K562 (cell line): ENCODE measurements at regions not wholly inside any gene's neighbourhood (a gene's known extent, or its start where the extent isn't known, plus 50 kb on each side); places are given as distances from the start of the nearest gene placed in this dataset.

ENCODE experiments used
- ATAC-seq: fragments of 200-7000 bp; cut with Tn5 transposase; 3 replicates; pipeline ENCODE4 v1.9.1; 2020; ENCODE audit warnings: moderate library complexity
- BruUV-seq: library from RNA; stranded (reverse); fragments of 400-500 nt; replicated peaks from 2 replicates; lab custom pipeline; 2021; lab: Mats Ljungman, UMichigan
- CTCF ChIA-PET: fragments of 300-600 bp; formaldehyde crosslinking; extraction: SDS; loops from one replicate; lab custom pipeline; 2021; ENCODE audit warnings: low intra/inter-chr PET ratio; lab: Yijun Ruan, JAX
- POLR2A ChIA-PET: fragments of 300-600, 350-650 bp; sonication (Branson Sonifier 250); formaldehyde crosslinking; extraction: SDS; loops from one replicate; lab custom pipeline; 2021; ENCODE audit warnings: antibody characterized with exemption, inconsistent platforms; lab: Yijun Ruan, JAX
- DNase-seq, 4 experiments: peaks; one replicate each; pipeline versions ENCODE4 v3.0.0 to v3.0.0-alpha.2; 2011 to 2018; ENCODE audit warnings: low spot score in 3 of 4, mixed read lengths in 3 of 4; ENCODE audit errors: extremely low read depth in 1 of 4
- FAIRE-seq: peaks from 2 replicates; lab custom pipeline; 2011; peaks lifted over from hg19 to GRCh38; lab: Jason Lieb, UNC
- H2AFZ ChIP-seq: 2 replicates; pipeline ENCODE4 v1.6.0; 2011; ENCODE audit warnings: low read depth, low read length, control low read depth, inconsistent platforms
- H3K27ac ChIP-seq: fragments of 200-600 bp; 3 replicates; pipeline ENCODE4 v1.8.0; 2011; ENCODE audit warnings: low read depth, mild to moderate bottlenecking, control low read depth, inconsistent platforms, low read length, moderate library complexity, mixed read lengths; ENCODE audit errors: extremely low read depth
- H3K27me3 ChIP-seq, 2 experiments: fragments of 300-600 bp in 1 of 2; 2 replicates in 1 of 2; 3 replicates in 1 of 2; pipeline versions ENCODE4 v1.6.0 to v1.8.0; 2011; ENCODE audit warnings: inconsistent platforms in 2 of 2, low read length in 2 of 2, mild to moderate bottlenecking in 1 of 2, mixed read lengths in 1 of 2, moderate library complexity in 1 of 2; ENCODE audit not compliant: control insufficient read depth in 2 of 2, insufficient read depth in 2 of 2
- H3K36me3 ChIP-seq: fragments of 300-600 bp; 3 replicates; pipeline ENCODE4 v1.8.0; 2011; ENCODE audit warnings: mild to moderate bottlenecking, low read length, inconsistent platforms; ENCODE audit not compliant: control insufficient read depth, insufficient read depth
- H3K4me1 ChIP-seq, 2 experiments: fragments of 200-600 bp in 1 of 2; replicated peaks in 1 of 2; 2 replicates in 1 of 2; 3 replicates in 1 of 2; pipeline versions ENCODE4 v1.5.1 to v1.8.0; 2011; ENCODE audit warnings: inconsistent platforms in 2 of 2, low read length in 2 of 2, mild to moderate bottlenecking in 1 of 2, mixed read lengths in 1 of 2, moderate library complexity in 1 of 2; ENCODE audit not compliant: control insufficient read depth in 2 of 2, insufficient read depth in 2 of 2
- H3K4me2 ChIP-seq: 2 replicates; pipeline ENCODE4 v1.6.1; 2011; ENCODE audit warnings: low read length, control low read depth, inconsistent platforms, mixed read lengths; ENCODE audit not compliant: insufficient read depth
- H3K4me3 ChIP-seq: fragments of 200-600 bp; sonication (generic), shearing (Covaris generic); 2 replicates; pipeline ENCODE4 v1.5.1; 2016; ENCODE audit warnings: control low read depth, inconsistent platforms
- H3K79me2 ChIP-seq: fragments of 200-600 bp; 3 replicates; pipeline ENCODE4 v1.8.0; 2011; ENCODE audit warnings: low read length, inconsistent platforms; ENCODE audit not compliant: control insufficient read depth, insufficient read depth
- H3K9ac ChIP-seq, 2 experiments: 2 replicates each; pipeline versions ENCODE4 v1.6.0 to v1.6.1; 2011; ENCODE audit warnings: low read depth in 2 of 2, low read length in 2 of 2, control low read depth in 1 of 2, inconsistent platforms in 1 of 2, mild to moderate bottlenecking in 1 of 2, mixed read lengths in 1 of 2; ENCODE audit not compliant: insufficient read depth in 1 of 2
- H3K9me1 ChIP-seq: one replicate; pipeline ENCODE4 v1.6.0; 2011; ENCODE audit warnings: inconsistent platforms, mild to moderate bottlenecking, low read length, moderate library complexity; ENCODE audit not compliant: control insufficient read depth, insufficient read depth
- H3K9me3 ChIP-seq: replicated peaks from 2 replicates; pipeline ENCODE4 v1.5.1; 2011; ENCODE audit warnings: low read depth, low read length, inconsistent platforms; ENCODE audit not compliant: control insufficient read depth, insufficient read depth
- H4K20me1 ChIP-seq: replicated peaks from 2 replicates; pipeline ENCODE4 v1.6.1; 2011; ENCODE audit warnings: low read length, inconsistent platforms, mixed read lengths; ENCODE audit not compliant: control insufficient read depth, insufficient read depth
- CSDE1 ChIP-seq, 2 experiments: fragments of 450-650 bp; IDR thresholded peaks; 2 replicates each; pipeline ENCODE4 v1.6.1; 2016; ENCODE audit warnings: mild to moderate bottlenecking in 1 of 2
- ESRRA ChIP-seq: fragments of 450-650 bp; IDR thresholded peaks from 2 replicates; pipeline ENCODE4 v1.6.1; 2014; ENCODE audit warnings: low read depth, mild to moderate bottlenecking, moderate library complexity, borderline replicate concordance
- HBP1 ChIP-seq: fragments of 450-650 bp; formaldehyde crosslinking; IDR thresholded peaks from 2 replicates; pipeline ENCODE4 v1.4.0; 2022; ENCODE audit warnings: missing genetic modification characterization
- HDAC1 ChIP-seq, 2 experiments: fragments of 450-650 bp; IDR thresholded peaks; 2 replicates each; pipeline ENCODE4 v1.6.1; 2016 to 2017; ENCODE audit warnings: inconsistent platforms in 1 of 2, mild to moderate bottlenecking in 1 of 2, moderate library complexity in 1 of 2
- MAFK ChIP-seq: IDR thresholded peaks from 2 replicates; pipeline ENCODE4 v1.6.1; 2011; ENCODE audit warnings: low read length, improper control_type of control experiment
- MEF2D ChIP-seq: conservative IDR thresholded peaks from 2 replicates; pipeline ENCODE4 v1.6.1; 2016; ENCODE audit warnings: low read depth, missing genetic modification characterization, missing compliant biosample characterization
- NBN ChIP-seq: fragments of 450-650 bp; IDR thresholded peaks from 2 replicates; pipeline ENCODE4 v1.6.1; 2016; ENCODE audit warnings: low read depth, mild to moderate bottlenecking
- PHF21A ChIP-seq: fragments of 450-650 bp; IDR thresholded peaks from 2 replicates; pipeline ENCODE4 v1.6.1; 2017; ENCODE audit warnings: low read depth, borderline replicate concordance
- RNF2 ChIP-seq: sonication (generic); IDR thresholded peaks from 2 replicates; pipeline ENCODE4 v1.6.1; 2016
- SETDB1 ChIP-seq: IDR thresholded peaks from one replicate; pipeline ENCODE4 v1.6.1; 2012; ENCODE audit warnings: low read length, control low read depth, inconsistent platforms
- SMARCC2 ChIP-seq: fragments of 450-650 bp; IDR thresholded peaks from 2 replicates; pipeline ENCODE4 v1.6.1; 2017; ENCODE audit warnings: antibody characterized with exemption, moderate library complexity, mild to moderate bottlenecking, low read depth
- SNIP1 ChIP-seq: fragments of 450-650 bp; IDR thresholded peaks from 2 replicates; pipeline ENCODE4 v1.7.1; 2017; ENCODE audit warnings: low read depth, mild to moderate bottlenecking
- TAF7 ChIP-seq: fragments of 450-650 bp; IDR thresholded peaks from 2 replicates; pipeline ENCODE4 v1.6.1; 2016; ENCODE audit warnings: missing genetic modification characterization, missing compliant biosample characterization
- TAF9B ChIP-seq: fragments of 450-650 bp; IDR thresholded peaks from 2 replicates; pipeline ENCODE4 v1.6.1; 2018; ENCODE audit warnings: mild to moderate bottlenecking; ENCODE audit not compliant: partially characterized antibody
- ZBTB7A ChIP-seq: IDR thresholded peaks from 2 replicates; pipeline ENCODE4 v1.6.1; 2011; ENCODE audit warnings: low read depth, mild to moderate bottlenecking, low read length, moderate library complexity, borderline replicate concordance; ENCODE audit not compliant: control insufficient read depth
- ZC3H4 ChIP-seq: sonication (generic); formaldehyde crosslinking; IDR thresholded peaks from 2 replicates; pipeline ENCODE4 v1.9.0; 2021; ENCODE audit warnings: missing genetic modification reagents, borderline replicate concordance
- ZFX ChIP-seq: sonication (generic); formaldehyde crosslinking; IDR thresholded peaks from 2 replicates; pipeline ENCODE4 v1.8.0; 2022; ENCODE audit warnings: mild to moderate bottlenecking, missing genetic modification reagents, moderate library complexity
- ZMIZ1 ChIP-seq, 2 experiments: fragments of 150-350 bp in 1 of 2; IDR thresholded peaks; 2 replicates each; pipeline ENCODE4 v1.6.1; 2012 to 2016; ENCODE audit warnings: low read depth in 2 of 2, low read length in 2 of 2, mild to moderate bottlenecking in 1 of 2, moderate library complexity in 1 of 2
- WGBS: fragments of 100-300 bp; shearing (Covaris generic); methylation state at CpG from one replicate; pipeline ENCODE4 v1.1.6; 2016; ENCODE audit warnings: low coverage, mixed read lengths; ENCODE audit not compliant: insufficient coverage; ENCODE audit errors: missing lambda C conversion rate; 5-methylcytosine and 5-hydroxymethylcytosine counted together
- in situ Hi-C: fragments of 300-500 bp; cut with MboI; formaldehyde crosslinking; loops from 4 replicates; pipeline ENCODE4 v1.15.0; 2018; ENCODE audit warnings: inconsistent platforms, mixed read lengths
- intact Hi-C: fragments of 100-400 bp; cut with micrococcal nuclease; formaldehyde crosslinking; loops from 2 replicates; pipeline ENCODE4 v1.14.2; 2022

GRCh38 chr1:116826818-116827606 lies 72.8 kb downstream of the CD2 start:
- peaks cover 24 to 54% of the 10 kb centered on the region in 2 experiments for H3K4me1 ChIP-seq
- intact Hi-C loops = loop anchor here (2.0 to 5.0 kb wide), 3 partner anchors 52 to 234 kb away; partner anchors contain the start of gene TTF2
- no peaks in the 10 kb centered on the region for H3K27me3 ChIP-seq
- DNase-seq (peak; percentile 79 to 97 (median 86)), ATAC-seq (peak; percentile 81), FAIRE-seq (peak; percentile 96)
- peak overlapping the region; percentile 71 to 79; a peak in 3 of 4 replicates for H3K9ac ChIP-seq
- no peaks in the 10 kb centered on the region for H4K20me1 ChIP-seq
- peak overlapping the region; percentile 88 for H3K4me2 ChIP-seq
- CTCF ChIA-PET = no interaction called here
- TSS peak; percentile 94 for BruUV-seq
- in situ Hi-C loops = no loop called here
- 4% methylated on average over 9 of the region's 9 CpGs for WGBS
- H3K9me3 ChIP-seq = peaks cover 5% of the 10 kb centered on the region
- H3K9me1 ChIP-seq = no peaks in the 10 kb centered on the region
- H3K79me2 ChIP-seq = peaks cover 12% of the 10 kb centered on the region; the same call in 2 of the 3 replicates
- peak overlapping the region; percentile 94 for H3K27ac ChIP-seq
- peak overlapping the region; percentile 88 for H2AFZ ChIP-seq
- POLR2A ChIA-PET = interaction anchor here (0.6 to 1.4 kb wide), 6 partner anchors 14 to 786 kb away, joined by 3 to 5 read pairs (median 3); no protein-coding TSS in a partner anchor
- peak overlapping the region; percentile 26 for H3K4me3 ChIP-seq
- H3K36me3 ChIP-seq = no peaks in the 10 kb centered on the region
- TF ChIP-seq PHF21A (no peak), MAFK (peak; percentile 46; the same call in 1 of the 2 replicates), MEF2D (tag) (peak; percentile 31; the same call in 1 of the 2 replicates), TAF9B (peak; percentile 89), HBP1 (CRISPR knock-in tag) (peak; percentile 3; the same call in 1 of the 2 replicates), ZMIZ1 (IDR thresholded peaks at IDR 0.05; ENCODE audit: low read depth in 2 of 2, low read length in 2 of 2) (peak in 1 of 2 experiments; percentile 11; a peak in 1 of 4 replicates), CSDE1 (IDR thresholded peaks at IDR 0.05) (peak in 1 of 2 experiments; percentile 32; a peak in 1 of 4 replicates), HDAC1 (IDR thresholded peaks at IDR 0.05) (peak in 1 of 2 experiments; percentile 57; a peak in 1 of 4 replicates), TAF7 (tag) (peak; percentile 83), RNF2 (peak; percentile 83), SMARCC2 (peak; percentile 81; the same call in 1 of the 2 replicates), ESRRA (peak; percentile 26; the same call in 1 of the 2 replicates), SETDB1 (no peak), SNIP1 (no peak), ZC3H4 (CRISPR knock-in tag) (no peak), ZFX (peak; percentile 97), NBN (peak; percentile 63), ZBTB7A (no peak)
